ENCODE measurements at regions not wholly inside any gene's neighbourhood (a gene's known extent, or its start where the extent isn't known, plus 50 kb on each side); places are given as distances from the start of the nearest gene placed in this dataset.

DNA sequence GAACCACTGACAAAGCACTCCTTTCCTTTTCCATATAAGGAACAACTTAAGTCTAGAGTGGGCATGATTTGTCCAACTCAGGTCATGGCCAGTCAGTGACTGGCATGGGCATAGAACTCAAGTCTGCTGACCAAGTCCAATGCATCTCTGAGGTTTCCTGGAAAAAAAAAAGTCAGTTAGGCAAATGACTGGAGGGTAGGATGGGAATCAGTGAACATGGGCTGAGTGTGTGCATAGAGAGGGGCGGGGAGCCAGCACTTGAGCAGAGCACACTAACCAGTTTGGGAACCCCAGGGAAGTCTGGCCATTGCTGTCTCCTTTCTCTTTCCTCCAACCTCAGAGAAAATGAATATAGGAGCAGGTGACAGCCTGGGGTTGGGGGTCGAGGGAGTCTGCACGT is 53.6 kb upstream of the FMOD start:
- H3K4me1 ChIP-seq (replicated peaks in 1 of 2; ENCODE audit: control insufficient read depth in 2 of 2, insufficient read depth in 2 of 2, low read length in 2 of 2): no peaks in the 10 kb centered on the region; a peak in 1 of 5 replicates
- FAIRE-seq (no peak), DNase-seq (ENCODE audit: extremely low read depth in 1 of 4, low spot score in 3 of 4) (no peak), ATAC-seq (no peak)
- 0% methylated on average over 3 of the region's 3 CpGs for WGBS (ENCODE audit: insufficient coverage, low coverage, missing lambda C conversion rate)
- in situ Hi-C loops (cut with MboI): no loop called here
- no peak overlapping the region for H2AFZ ChIP-seq (ENCODE audit: low read depth, low read length)
- no peak overlapping the region for H3K27ac ChIP-seq (ENCODE audit: extremely low read depth, low read depth, low read length)
- no peaks in the 10 kb centered on the region for H3K36me3 ChIP-seq (ENCODE audit: control insufficient read depth, insufficient read depth, low read length)
- H3K9me3 ChIP-seq (replicated peaks; ENCODE audit: control insufficient read depth, insufficient read depth, low read depth, low read length): no peaks in the 10 kb centered on the region
- no peak overlapping the region for H3K4me2 ChIP-seq (ENCODE audit: insufficient read depth, low read length)
- no peak overlapping the region for H3K9ac ChIP-seq (ENCODE audit: insufficient read depth in 1 of 2, low read depth in 2 of 2, low read length in 2 of 2)
- no TSS peak for BruUV-seq (replicated peaks)
- H3K9me1 ChIP-seq (ENCODE audit: control insufficient read depth, insufficient read depth, low read length): no peaks in the 10 kb centered on the region
- no peaks in the 10 kb centered on the region for H3K79me2 ChIP-seq (ENCODE audit: control insufficient read depth, insufficient read depth, low read length)
- H3K4me3 ChIP-seq: no peak overlapping the region
- CTCF ChIA-PET (ENCODE audit: low intra/inter-chr PET ratio): no interaction called here
- intact Hi-C loops (cut with micrococcal nuclease): no loop called here
- H4K20me1 ChIP-seq (replicated peaks; ENCODE audit: control insufficient read depth, insufficient read depth, low read length): no peaks in the 10 kb centered on the region
- H3K27me3 ChIP-seq (ENCODE audit: control insufficient read depth in 2 of 2, insufficient read depth in 2 of 2, low read length in 2 of 2): peaks cover 36 to 38% of the 10 kb centered on the region in 2 experiments
- POLR2A ChIA-PET: no interaction called here
- no peak for TF ChIP-seq SMAD3 (CRISPR knock-in tag; conservative IDR thresholded peaks at IDR 0.05)
- TF ChIP-seq, protein P1, sequence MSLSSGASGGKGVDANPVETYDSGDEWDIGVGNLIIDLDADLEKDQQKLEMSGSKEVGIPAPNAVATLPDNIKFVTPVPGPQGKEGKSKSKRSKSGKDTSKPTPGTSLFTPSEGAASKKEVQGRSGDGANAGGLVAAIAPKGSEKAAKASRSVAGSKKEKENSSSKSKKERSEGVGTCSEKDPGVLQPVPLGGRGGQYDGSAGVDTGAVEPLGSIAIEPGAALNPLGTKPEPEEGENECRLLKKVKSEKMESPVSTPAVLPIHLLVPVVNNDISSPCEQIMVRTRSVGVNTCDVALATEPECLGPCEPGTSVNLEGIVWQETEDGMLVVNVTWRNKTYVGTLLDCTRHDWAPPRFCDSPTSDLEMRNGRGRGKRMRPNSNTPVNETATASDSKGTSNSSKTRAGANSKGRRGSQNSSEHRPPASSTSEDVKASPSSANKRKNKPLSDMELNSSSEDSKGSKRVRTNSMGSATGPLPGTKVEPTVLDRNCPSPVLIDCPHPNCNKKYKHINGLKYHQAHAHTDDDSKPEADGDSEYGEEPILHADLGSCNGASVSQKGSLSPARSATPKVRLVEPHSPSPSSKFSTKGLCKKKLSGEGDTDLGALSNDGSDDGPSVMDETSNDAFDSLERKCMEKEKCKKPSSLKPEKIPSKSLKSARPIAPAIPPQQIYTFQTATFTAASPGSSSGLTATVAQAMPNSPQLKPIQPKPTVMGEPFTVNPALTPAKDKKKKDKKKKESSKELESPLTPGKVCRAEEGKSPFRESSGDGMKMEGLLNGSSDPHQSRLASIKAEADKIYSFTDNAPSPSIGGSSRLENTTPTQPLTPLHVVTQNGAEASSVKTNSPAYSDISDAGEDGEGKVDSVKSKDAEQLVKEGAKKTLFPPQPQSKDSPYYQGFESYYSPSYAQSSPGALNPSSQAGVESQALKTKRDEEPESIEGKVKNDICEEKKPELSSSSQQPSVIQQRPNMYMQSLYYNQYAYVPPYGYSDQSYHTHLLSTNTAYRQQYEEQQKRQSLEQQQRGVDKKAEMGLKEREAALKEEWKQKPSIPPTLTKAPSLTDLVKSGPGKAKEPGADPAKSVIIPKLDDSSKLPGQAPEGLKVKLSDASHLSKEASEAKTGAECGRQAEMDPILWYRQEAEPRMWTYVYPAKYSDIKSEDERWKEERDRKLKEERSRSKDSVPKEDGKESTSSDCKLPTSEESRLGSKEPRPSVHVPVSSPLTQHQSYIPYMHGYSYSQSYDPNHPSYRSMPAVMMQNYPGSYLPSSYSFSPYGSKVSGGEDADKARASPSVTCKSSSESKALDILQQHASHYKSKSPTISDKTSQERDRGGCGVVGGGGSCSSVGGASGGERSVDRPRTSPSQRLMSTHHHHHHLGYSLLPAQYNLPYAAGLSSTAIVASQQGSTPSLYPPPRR (CRISPR knock-in tag; IDR thresholded peaks at IDR 0.05; ENCODE audit: borderline replicate concordance): no peak
- TF ChIP-seq, protein P2, sequence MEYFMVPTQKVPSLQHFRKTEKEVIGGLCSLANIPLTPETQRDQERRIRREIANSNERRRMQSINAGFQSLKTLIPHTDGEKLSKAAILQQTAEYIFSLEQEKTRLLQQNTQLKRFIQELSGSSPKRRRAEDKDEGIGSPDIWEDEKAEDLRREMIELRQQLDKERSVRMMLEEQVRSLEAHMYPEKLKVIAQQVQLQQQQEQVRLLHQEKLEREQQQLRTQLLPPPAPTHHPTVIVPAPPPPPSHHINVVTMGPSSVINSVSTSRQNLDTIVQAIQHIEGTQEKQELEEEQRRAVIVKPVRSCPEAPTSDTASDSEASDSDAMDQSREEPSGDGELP (CRISPR knock-in tag; IDR thresholded peaks at IDR 0.05; ENCODE audit: borderline replicate concordance): no peak
- TF ChIP-seq ZC3H8 (IDR thresholded peaks at IDR 0.05): no peak
- TF ChIP-seq KLF10 (CRISPR knock-in tag; IDR thresholded peaks at IDR 0.05): no peak
- TF ChIP-seq MIER1 (IDR thresholded peaks at IDR 0.05; ENCODE audit: low read depth): no peak
- TF ChIP-seq ZKSCAN8 (CRISPR knock-in tag; IDR thresholded peaks at IDR 0.05): no peak
- TF ChIP-seq ZNF445 (CRISPR knock-in tag; IDR thresholded peaks at IDR 0.05; ENCODE audit: low read depth): no peak
- TF ChIP-seq, protein P3, sequence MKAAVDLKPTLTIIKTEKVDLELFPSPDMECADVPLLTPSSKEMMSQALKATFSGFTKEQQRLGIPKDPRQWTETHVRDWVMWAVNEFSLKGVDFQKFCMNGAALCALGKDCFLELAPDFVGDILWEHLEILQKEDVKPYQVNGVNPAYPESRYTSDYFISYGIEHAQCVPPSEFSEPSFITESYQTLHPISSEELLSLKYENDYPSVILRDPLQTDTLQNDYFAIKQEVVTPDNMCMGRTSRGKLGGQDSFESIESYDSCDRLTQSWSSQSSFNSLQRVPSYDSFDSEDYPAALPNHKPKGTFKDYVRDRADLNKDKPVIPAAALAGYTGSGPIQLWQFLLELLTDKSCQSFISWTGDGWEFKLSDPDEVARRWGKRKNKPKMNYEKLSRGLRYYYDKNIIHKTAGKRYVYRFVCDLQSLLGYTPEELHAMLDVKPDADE (conservative IDR thresholded peaks at IDR 0.05; ENCODE audit: control insufficient read depth, low read depth, low read length): no peak
- TF ChIP-seq, protein P4, sequence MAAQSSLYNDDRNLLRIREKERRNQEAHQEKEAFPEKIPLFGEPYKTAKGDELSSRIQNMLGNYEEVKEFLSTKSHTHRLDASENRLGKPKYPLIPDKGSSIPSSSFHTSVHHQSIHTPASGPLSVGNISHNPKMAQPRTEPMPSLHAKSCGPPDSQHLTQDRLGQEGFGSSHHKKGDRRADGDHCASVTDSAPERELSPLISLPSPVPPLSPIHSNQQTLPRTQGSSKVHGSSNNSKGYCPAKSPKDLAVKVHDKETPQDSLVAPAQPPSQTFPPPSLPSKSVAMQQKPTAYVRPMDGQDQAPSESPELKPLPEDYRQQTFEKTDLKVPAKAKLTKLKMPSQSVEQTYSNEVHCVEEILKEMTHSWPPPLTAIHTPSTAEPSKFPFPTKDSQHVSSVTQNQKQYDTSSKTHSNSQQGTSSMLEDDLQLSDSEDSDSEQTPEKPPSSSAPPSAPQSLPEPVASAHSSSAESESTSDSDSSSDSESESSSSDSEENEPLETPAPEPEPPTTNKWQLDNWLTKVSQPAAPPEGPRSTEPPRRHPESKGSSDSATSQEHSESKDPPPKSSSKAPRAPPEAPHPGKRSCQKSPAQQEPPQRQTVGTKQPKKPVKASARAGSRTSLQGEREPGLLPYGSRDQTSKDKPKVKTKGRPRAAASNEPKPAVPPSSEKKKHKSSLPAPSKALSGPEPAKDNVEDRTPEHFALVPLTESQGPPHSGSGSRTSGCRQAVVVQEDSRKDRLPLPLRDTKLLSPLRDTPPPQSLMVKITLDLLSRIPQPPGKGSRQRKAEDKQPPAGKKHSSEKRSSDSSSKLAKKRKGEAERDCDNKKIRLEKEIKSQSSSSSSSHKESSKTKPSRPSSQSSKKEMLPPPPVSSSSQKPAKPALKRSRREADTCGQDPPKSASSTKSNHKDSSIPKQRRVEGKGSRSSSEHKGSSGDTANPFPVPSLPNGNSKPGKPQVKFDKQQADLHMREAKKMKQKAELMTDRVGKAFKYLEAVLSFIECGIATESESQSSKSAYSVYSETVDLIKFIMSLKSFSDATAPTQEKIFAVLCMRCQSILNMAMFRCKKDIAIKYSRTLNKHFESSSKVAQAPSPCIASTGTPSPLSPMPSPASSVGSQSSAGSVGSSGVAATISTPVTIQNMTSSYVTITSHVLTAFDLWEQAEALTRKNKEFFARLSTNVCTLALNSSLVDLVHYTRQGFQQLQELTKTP (IDR thresholded peaks at IDR 0.05; ENCODE audit: low read depth in 1 of 2, partially characterized antibody in 2 of 2): no peak
- no peak for TF ChIP-seq ZNF274 (IDR thresholded peaks at IDR 0.05; ENCODE audit: borderline replicate concordance, low read depth, low read length)
- TF ChIP-seq ZBTB1 (CRISPR knock-in tag; IDR thresholded peaks at IDR 0.05; ENCODE audit: borderline replicate concordance, low read depth): no peak
